GM12878 (cell line): ENCODE measurements at regions not wholly inside any gene's neighbourhood (a gene's known extent, or its start where the extent isn't known, plus 50 kb on each side); places are given as distances from the start of the nearest gene placed in this dataset.

Experiments
- ATAC-seq: fragments of 200-7000 bp; cut with Tn5 transposase; 3 replicates; pipeline ENCODE4 v1.9.1; 2020; ENCODE audit warnings: mild to moderate bottlenecking, moderate library complexity
- BruUV-seq: library from RNA; stranded (reverse); fragments of 400-500 nt; replicated peaks from 2 replicates; lab custom pipeline; 2021; lab: Mats Ljungman, UMichigan
- CTCF ChIA-PET: fragments of 300-600 bp; sonication (Branson Sonifier 250); formaldehyde crosslinking; extraction: SDS; loops from one replicate; lab custom pipeline; 2021; ENCODE audit warnings: inconsistent platforms; lab: Yijun Ruan, JAX
- POLR2A ChIA-PET: fragments of 350-600 bp; formaldehyde crosslinking; extraction: SDS; loops from one replicate; lab custom pipeline; 2021; ENCODE audit warnings: inconsistent platforms; lab: Charles Lee
- RAD21 ChIA-PET: fragments of 300-600 bp; sonication (Branson Sonifier 250); formaldehyde crosslinking; loops from one replicate; lab custom pipeline; 2023; ENCODE audit warnings: antibody characterized with exemption; ENCODE audit not compliant: unreplicated experiment; lab: Charles Lee
- SMC1A ChIA-PET: fragments of 300-600 bp; sonication (Branson Sonifier 250); formaldehyde crosslinking; loops from one replicate; lab custom pipeline; 2023; ENCODE audit not compliant: unreplicated experiment, uncharacterized antibody; lab: Charles Lee
- DNase-seq: peaks from one replicate; pipeline ENCODE4 v3.0.0-alpha.2; 2011; ENCODE audit warnings: low read depth, low spot score
- FAIRE-seq: peaks from 3 replicates; lab custom pipeline; 2011; peaks lifted over from hg19 to GRCh38; lab: Jason Lieb, UNC
- H2AFZ ChIP-seq: 2 replicates; pipeline ENCODE4 v1.6.0; 2011; ENCODE audit warnings: low read depth, low read length, control low read depth; ENCODE audit not compliant: control insufficient read depth
- H3K27ac ChIP-seq: 2 replicates; pipeline ENCODE4 v1.5.1; 2011; ENCODE audit warnings: control low read depth; ENCODE audit not compliant: control insufficient read depth, insufficient read depth
- H3K27me3 ChIP-seq, 2 experiments: replicated peaks in 1 of 2; 2 replicates each; pipeline versions ENCODE4 v1.6.0 to v1.6.1; 2011; ENCODE audit warnings: low read length in 1 of 2; ENCODE audit not compliant: control insufficient read depth in 2 of 2, insufficient read depth in 2 of 2
- H3K36me3 ChIP-seq, 2 experiments: 2 replicates each; pipeline ENCODE4 v1.5.1; 2011; ENCODE audit warnings: low read length in 1 of 2; ENCODE audit not compliant: control insufficient read depth in 2 of 2, insufficient read depth in 2 of 2
- H3K4me1 ChIP-seq: 2 replicates; pipeline ENCODE4 v1.6.1; 2011; ENCODE audit warnings: mild to moderate bottlenecking, low read length, moderate library complexity, mixed read lengths; ENCODE audit not compliant: control insufficient read depth, insufficient read depth
- H3K4me2 ChIP-seq: 2 replicates; pipeline ENCODE4 v1.6.0; 2011; ENCODE audit warnings: control low read depth; ENCODE audit not compliant: control insufficient read depth, insufficient read depth
- H3K4me3 ChIP-seq: fragments of 200-600 bp; sonication (generic); 2 replicates; pipeline ENCODE4 v1.5.1; 2016
- H3K79me2 ChIP-seq: 2 replicates; pipeline ENCODE4 v1.6.0; 2011; ENCODE audit warnings: low read length; ENCODE audit not compliant: control insufficient read depth, insufficient read depth
- H3K9ac ChIP-seq: 2 replicates; pipeline ENCODE4 v1.8.0; 2011; ENCODE audit warnings: low read length, control low read depth, mixed read lengths; ENCODE audit not compliant: control insufficient read depth, insufficient read depth
- H3K9me3 ChIP-seq: replicated peaks from 3 replicates; pipeline ENCODE4 v1.5.1; 2011; ENCODE audit warnings: mild to moderate bottlenecking, low read length; ENCODE audit not compliant: control insufficient read depth, insufficient read depth
- H4K20me1 ChIP-seq: 2 replicates; pipeline ENCODE4 v1.6.0; 2011; ENCODE audit not compliant: control insufficient read depth, insufficient read depth
- BACH1 ChIP-seq: fragments of 450-650 bp; IDR thresholded peaks from 2 replicates; pipeline ENCODE4 v1.6.1; 2017; ENCODE audit warnings: mild to moderate bottlenecking, borderline replicate concordance
- CHD4 ChIP-seq: fragments of 200-600 bp; sonication (generic); IDR thresholded peaks from 2 replicates; pipeline ENCODE4 v1.6.1; 2016; ENCODE audit warnings: mild to moderate bottlenecking
- EZH2 ChIP-seq: IDR thresholded peaks from 2 replicates; pipeline ENCODE4 v1.6.1; 2012; ENCODE audit warnings: low read depth, mild to moderate bottlenecking, control low read depth, inconsistent platforms, low read length, borderline replicate concordance; ENCODE audit not compliant: control insufficient read depth
- JUNB ChIP-seq: IDR thresholded peaks from 2 replicates; pipeline ENCODE4 v1.6.1; 2016; ENCODE audit warnings: antibody characterized with exemption, mild to moderate bottlenecking
- KLF5 ChIP-seq: fragments of 450-650 bp; IDR thresholded peaks from 2 replicates; pipeline ENCODE4 v1.6.1; 2014; ENCODE audit warnings: mild to moderate bottlenecking; ENCODE audit not compliant: partially characterized antibody
- MTA3 ChIP-seq: IDR thresholded peaks from 2 replicates; pipeline ENCODE4 v1.6.1; 2012; ENCODE audit warnings: low read length, inconsistent platforms, borderline replicate concordance
- NFXL1 ChIP-seq: fragments of 450-650 bp; IDR thresholded peaks from 2 replicates; pipeline ENCODE4 v1.6.1; 2017; ENCODE audit warnings: antibody characterized with exemption, mild to moderate bottlenecking, borderline replicate concordance
- POLR2A ChIP-seq: IDR thresholded peaks from 2 replicates; pipeline ENCODE4 v1.6.1; 2011; ENCODE audit warnings: low read depth, mild to moderate bottlenecking, low read length
- SREBF1 ChIP-seq: IDR thresholded peaks from 2 replicates; pipeline ENCODE4 v1.6.1; 2012; ENCODE audit warnings: mild to moderate bottlenecking, low read length
- SUPT20H ChIP-seq: IDR thresholded peaks from 2 replicates; pipeline ENCODE4 v1.6.1; 2011; ENCODE audit warnings: low read depth, mild to moderate bottlenecking, low read length, moderate library complexity, borderline replicate concordance; ENCODE audit not compliant: control insufficient read depth
- TBL1XR1 ChIP-seq: IDR thresholded peaks from 2 replicates; pipeline ENCODE4 v1.6.1; 2012; ENCODE audit warnings: low read depth, low read length, improper control_type of control experiment
- ZNF207 ChIP-seq: fragments of 450-650 bp; IDR thresholded peaks from 2 replicates; pipeline ENCODE4 v1.6.1; 2014; ENCODE audit warnings: antibody characterized with exemption, mild to moderate bottlenecking, borderline replicate concordance
- ZNF384 ChIP-seq: IDR thresholded peaks from 2 replicates; pipeline ENCODE4 v1.6.1; 2012; ENCODE audit warnings: low read depth, mild to moderate bottlenecking, low read length, improper control_type of control experiment, borderline replicate concordance
- WGBS: methylation state at CpG from one replicate; pipeline ENCODE4 v1.1.6; 2016; ENCODE audit warnings: low lambda C conversion rate; ENCODE audit not compliant: insufficient replicate concordance, insufficient coverage; ENCODE audit errors: missing lambda C conversion rate; 5-methylcytosine and 5-hydroxymethylcytosine counted together
- in situ Hi-C: fragments of 300-500 bp; cut with MboI; formaldehyde crosslinking; loops from 9 replicates; pipeline ENCODE4 v1.14.3; 2018; ENCODE audit warnings: mixed read lengths
- intact Hi-C: fragments of 100-400 bp; cut with micrococcal nuclease; formaldehyde crosslinking; loops from one replicate; pipeline ENCODE4 v1.14.2; 2022; ENCODE audit not compliant: unreplicated experiment
- TF ChIP-seq, protein P1 (sequence below): fragments of 450-650 bp; IDR thresholded peaks from 2 replicates; pipeline ENCODE4 v1.6.1; 2018; ENCODE audit warnings: borderline replicate concordance, mild to moderate bottlenecking; ENCODE audit not compliant: partially characterized antibody
- TF ChIP-seq, protein P2 (sequence below): fragments of 450-650 bp; IDR thresholded peaks from 2 replicates; pipeline ENCODE4 v1.6.1; 2017; ENCODE audit warnings: mild to moderate bottlenecking, moderate library complexity
- TF ChIP-seq, protein P3 (sequence below): fragments of 450-650 bp; IDR thresholded peaks from 2 replicates; pipeline ENCODE4 v1.6.1; 2018; ENCODE audit warnings: mild to moderate bottlenecking, low read depth, moderate library complexity; ENCODE audit not compliant: partially characterized antibody
- TF ChIP-seq, protein P4 (sequence below): IDR thresholded peaks from 2 replicates; pipeline ENCODE4 v1.6.1; 2012; ENCODE audit warnings: low read depth, low read length, improper control_type of control experiment

DNA sequence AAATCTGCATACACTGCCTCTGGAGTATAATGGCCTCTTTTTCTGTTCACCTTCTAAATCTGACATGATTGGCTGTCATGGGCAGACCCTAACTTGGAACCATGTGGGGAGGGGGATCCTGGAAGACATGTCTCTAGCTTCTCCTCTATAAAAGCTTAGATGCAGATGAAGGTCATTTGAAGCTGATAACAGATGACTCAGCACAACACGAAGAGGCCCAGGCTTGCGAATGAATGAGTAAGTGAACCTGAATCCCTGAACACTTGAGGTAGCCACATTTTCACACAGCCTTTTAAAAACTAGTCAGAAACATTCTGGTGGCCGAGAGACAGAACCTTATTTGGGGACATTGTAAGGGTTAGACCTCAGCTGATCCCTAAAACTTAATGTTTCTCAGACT, 282.6 kb downstream of the ELAVL2 start:
- CTCF ChIA-PET = no interaction called here
- no peaks in the 10 kb centered on the region for H4K20me1 ChIP-seq
- SMC1A ChIA-PET = interaction anchor here (0.6 to 1.2 kb wide), 3 partner anchors 9 to 269 kb away, joined by 3 read pairs; no protein-coding TSS in a partner anchor
- H3K9ac ChIP-seq = no peak overlapping the region
- in situ Hi-C loops (no loop called here), intact Hi-C loops (no loop called here)
- H3K27ac ChIP-seq = no peak overlapping the region
- H3K4me2 ChIP-seq = no peak overlapping the region
- ATAC-seq (no peak), FAIRE-seq (no peak), DNase-seq (no peak)
- no peak overlapping the region for H3K4me3 ChIP-seq
- no peaks in the 10 kb centered on the region for H3K9me3 ChIP-seq
- H3K27me3 ChIP-seq = no peaks in the 10 kb centered on the region
- BruUV-seq = no TSS peak
- POLR2A ChIA-PET = no interaction called here
- H3K79me2 ChIP-seq = no peaks in the 10 kb centered on the region
- WGBS = 48% methylated on average over 3 of the region's 3 CpGs
- no peaks in the 10 kb centered on the region for H3K36me3 ChIP-seq
- H2AFZ ChIP-seq = no peak overlapping the region
- no peaks in the 10 kb centered on the region for H3K4me1 ChIP-seq
- RAD21 ChIA-PET = no interaction called here
- no peak for TF ChIP-seq ZNF207
- TF ChIP-seq, protein P1, sequence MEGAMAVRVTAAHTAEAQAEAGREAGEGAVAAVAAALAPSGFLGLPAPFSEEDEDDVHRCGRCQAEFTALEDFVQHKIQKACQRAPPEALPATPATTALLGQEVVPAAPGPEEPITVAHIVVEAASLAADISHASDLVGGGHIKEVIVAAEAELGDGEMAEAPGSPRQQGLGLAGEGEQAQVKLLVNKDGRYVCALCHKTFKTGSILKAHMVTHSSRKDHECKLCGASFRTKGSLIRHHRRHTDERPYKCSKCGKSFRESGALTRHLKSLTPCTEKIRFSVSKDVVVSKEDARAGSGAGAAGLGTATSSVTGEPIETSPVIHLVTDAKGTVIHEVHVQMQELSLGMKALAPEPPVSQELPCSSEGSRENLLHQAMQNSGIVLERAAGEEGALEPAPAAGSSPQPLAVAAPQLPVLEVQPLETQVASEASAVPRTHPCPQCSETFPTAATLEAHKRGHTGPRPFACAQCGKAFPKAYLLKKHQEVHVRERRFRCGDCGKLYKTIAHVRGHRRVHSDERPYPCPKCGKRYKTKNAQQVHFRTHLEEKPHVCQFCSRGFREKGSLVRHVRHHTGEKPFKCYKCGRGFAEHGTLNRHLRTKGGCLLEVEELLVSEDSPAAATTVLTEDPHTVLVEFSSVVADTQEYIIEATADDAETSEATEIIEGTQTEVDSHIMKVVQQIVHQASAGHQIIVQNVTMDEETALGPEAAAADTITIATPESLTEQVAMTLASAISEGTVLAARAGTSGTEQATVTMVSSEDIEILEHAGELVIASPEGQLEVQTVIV = no peak
- no peak for TF ChIP-seq POLR2A
- no peak for TF ChIP-seq MTA3
- TF ChIP-seq NFXL1 = no peak
- no peak for TF ChIP-seq JUNB
- TF ChIP-seq, protein P2, sequence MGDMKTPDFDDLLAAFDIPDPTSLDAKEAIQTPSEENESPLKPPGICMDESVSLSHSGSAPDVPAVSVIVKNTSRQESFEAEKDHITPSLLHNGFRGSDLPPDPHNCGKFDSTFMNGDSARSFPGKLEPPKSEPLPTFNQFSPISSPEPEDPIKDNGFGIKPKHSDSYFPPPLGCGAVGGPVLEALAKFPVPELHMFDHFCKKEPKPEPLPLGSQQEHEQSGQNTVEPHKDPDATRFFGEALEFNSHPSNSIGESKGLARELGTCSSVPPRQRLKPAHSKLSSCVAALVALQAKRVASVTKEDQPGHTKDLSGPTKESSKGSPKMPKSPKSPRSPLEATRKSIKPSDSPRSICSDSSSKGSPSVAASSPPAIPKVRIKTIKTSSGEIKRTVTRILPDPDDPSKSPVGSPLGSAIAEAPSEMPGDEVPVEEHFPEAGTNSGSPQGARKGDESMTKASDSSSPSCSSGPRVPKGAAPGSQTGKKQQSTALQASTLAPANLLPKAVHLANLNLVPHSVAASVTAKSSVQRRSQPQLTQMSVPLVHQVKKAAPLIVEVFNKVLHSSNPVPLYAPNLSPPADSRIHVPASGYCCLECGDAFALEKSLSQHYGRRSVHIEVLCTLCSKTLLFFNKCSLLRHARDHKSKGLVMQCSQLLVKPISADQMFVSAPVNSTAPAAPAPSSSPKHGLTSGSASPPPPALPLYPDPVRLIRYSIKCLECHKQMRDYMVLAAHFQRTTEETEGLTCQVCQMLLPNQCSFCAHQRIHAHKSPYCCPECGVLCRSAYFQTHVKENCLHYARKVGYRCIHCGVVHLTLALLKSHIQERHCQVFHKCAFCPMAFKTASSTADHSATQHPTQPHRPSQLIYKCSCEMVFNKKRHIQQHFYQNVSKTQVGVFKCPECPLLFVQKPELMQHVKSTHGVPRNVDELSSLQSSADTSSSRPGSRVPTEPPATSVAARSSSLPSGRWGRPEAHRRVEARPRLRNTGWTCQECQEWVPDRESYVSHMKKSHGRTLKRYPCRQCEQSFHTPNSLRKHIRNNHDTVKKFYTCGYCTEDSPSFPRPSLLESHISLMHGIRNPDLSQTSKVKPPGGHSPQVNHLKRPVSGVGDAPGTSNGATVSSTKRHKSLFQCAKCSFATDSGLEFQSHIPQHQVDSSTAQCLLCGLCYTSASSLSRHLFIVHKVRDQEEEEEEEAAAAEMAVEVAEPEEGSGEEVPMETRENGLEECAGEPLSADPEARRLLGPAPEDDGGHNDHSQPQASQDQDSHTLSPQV = no peak
- no peak for TF ChIP-seq KLF5
- TF ChIP-seq, protein P3, sequence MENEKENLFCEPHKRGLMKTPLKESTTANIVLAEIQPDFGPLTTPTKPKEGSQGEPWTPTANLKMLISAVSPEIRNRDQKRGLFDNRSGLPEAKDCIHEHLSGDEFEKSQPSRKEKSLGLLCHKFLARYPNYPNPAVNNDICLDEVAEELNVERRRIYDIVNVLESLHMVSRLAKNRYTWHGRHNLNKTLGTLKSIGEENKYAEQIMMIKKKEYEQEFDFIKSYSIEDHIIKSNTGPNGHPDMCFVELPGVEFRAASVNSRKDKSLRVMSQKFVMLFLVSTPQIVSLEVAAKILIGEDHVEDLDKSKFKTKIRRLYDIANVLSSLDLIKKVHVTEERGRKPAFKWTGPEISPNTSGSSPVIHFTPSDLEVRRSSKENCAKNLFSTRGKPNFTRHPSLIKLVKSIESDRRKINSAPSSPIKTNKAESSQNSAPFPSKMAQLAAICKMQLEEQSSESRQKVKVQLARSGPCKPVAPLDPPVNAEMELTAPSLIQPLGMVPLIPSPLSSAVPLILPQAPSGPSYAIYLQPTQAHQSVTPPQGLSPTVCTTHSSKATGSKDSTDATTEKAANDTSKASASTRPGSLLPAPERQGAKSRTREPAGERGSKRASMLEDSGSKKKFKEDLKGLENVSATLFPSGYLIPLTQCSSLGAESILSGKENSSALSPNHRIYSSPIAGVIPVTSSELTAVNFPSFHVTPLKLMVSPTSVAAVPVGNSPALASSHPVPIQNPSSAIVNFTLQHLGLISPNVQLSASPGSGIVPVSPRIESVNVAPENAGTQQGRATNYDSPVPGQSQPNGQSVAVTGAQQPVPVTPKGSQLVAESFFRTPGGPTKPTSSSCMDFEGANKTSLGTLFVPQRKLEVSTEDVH = no peak
- no peak for TF ChIP-seq ZNF384
- no peak for TF ChIP-seq TBL1XR1
- no peak for TF ChIP-seq BACH1
- no peak for TF ChIP-seq CHD4
- no peak for TF ChIP-seq EZH2
- TF ChIP-seq, protein P4, sequence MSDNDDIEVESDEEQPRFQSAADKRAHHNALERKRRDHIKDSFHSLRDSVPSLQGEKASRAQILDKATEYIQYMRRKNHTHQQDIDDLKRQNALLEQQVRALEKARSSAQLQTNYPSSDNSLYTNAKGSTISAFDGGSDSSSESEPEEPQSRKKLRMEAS = no peak
- no peak for TF ChIP-seq SUPT20H
- no peak for TF ChIP-seq SREBF1
